ENCODE measurements at regions not wholly inside any gene's neighbourhood (a gene's known extent, or its start where the extent isn't known, plus 50 kb on each side); places are given as distances from the start of the nearest gene placed in this dataset.

DNA sequence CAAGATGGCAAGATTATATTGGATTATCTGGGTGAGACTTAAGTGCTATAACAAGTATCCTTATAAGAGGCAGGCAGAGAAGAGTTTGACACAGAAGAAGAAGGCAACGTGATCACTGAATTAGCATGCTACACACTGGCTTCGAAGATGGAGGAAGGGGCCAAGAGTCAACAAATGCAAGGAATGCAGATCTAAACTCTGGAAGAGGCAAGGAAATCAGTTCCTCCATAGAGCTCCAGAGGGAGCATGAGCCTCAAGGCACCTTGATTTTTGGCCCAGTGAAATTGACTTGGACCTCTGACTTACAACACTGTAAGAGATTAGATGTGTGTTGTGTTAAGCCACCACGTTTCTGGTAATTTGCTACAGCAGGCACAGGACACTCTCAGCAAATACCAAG lies 536.4 kb upstream of the SEL1L start:
- TF ChIP-seq POLR2AphosphoS5 (IDR thresholded peaks at IDR 0.05; ENCODE audit: borderline replicate concordance, low read depth, low read length): no peak
- TF ChIP-seq EZH2 (IDR thresholded peaks at IDR 0.05): no peak
